HEK293 (cell line): ENCODE measurements at regions not wholly inside any gene's neighbourhood (a gene's known extent, or its start where the extent isn't known, plus 50 kb on each side); places are given as distances from the start of the nearest gene placed in this dataset.

Experiments used
- CTCF ChIA-PET: fragments of 350-600 bp; formaldehyde crosslinking; extraction: SDS; loops from one replicate; lab custom pipeline; 2021; ENCODE audit warnings: antibody characterized with exemption; lab: Yijun Ruan, JAX
- POLR2A ChIA-PET: fragments of 300-600 bp; formaldehyde crosslinking; extraction: SDS; loops from one replicate; lab custom pipeline; 2020; ENCODE audit warnings: antibody characterized with exemption, inconsistent platforms; lab: Yijun Ruan, JAX
- H3K27ac ChIP-seq: fragments of 200-500 bp; sonication (Bioruptor generic); 2 replicates; pipeline ENCODE4 v1.5.1; 2014; ENCODE audit warnings: low read depth, low read length, control low read depth, inconsistent platforms; ENCODE audit errors: extremely low read depth
- H3K36me3 ChIP-seq, 2 experiments: fragments of 200-500 bp in 1 of 2; sonication (Bioruptor generic) in 1 of 2; 1 replicate in 1 of 2; 2 replicates in 1 of 2; pipeline ENCODE4 v1.5.1; 2014 to 2017; ENCODE audit warnings: inconsistent platforms in 2 of 2, low read length in 2 of 2; ENCODE audit not compliant: control insufficient read depth in 2 of 2, insufficient read depth in 1 of 2
- H3K4me1 ChIP-seq: fragments of 200-500 bp; sonication (Bioruptor generic); 2 replicates; pipeline ENCODE4 v1.5.1; 2014; ENCODE audit warnings: mild to moderate bottlenecking, low read length, inconsistent platforms; ENCODE audit not compliant: control insufficient read depth, insufficient read depth
- H3K4me3 ChIP-seq: 2 replicates; pipeline ENCODE4 v1.5.1; 2011; ENCODE audit warnings: low read depth, mild to moderate bottlenecking, control low read depth, low read length, moderate library complexity
- H3K9me3 ChIP-seq: fragments of 200-500 bp; sonication (Bioruptor generic); 2 replicates; pipeline ENCODE4 v1.5.1; 2014; ENCODE audit warnings: low read depth, low read length, inconsistent platforms; ENCODE audit not compliant: control insufficient read depth, insufficient read depth
- HOXC10 ChIP-seq: sonication (generic); formaldehyde crosslinking; IDR thresholded peaks from 2 replicates; pipeline ENCODE4 v1.8.1; 2023; ENCODE audit warnings: mild to moderate bottlenecking, missing genetic modification reagents
- ZBTB44 ChIP-seq: fragments of 450-650 bp; IDR thresholded peaks from 2 replicates; pipeline ENCODE4 v1.5.1; 2018; ENCODE audit warnings: missing biosample characterization, mild to moderate bottlenecking, missing genetic modification characterization
- ZFP69B ChIP-seq: fragments of 450-650 bp; formaldehyde crosslinking; IDR thresholded peaks from 2 replicates; pipeline ENCODE4 v1.5.1; 2016; ENCODE audit warnings: missing biosample characterization, missing genetic modification characterization
- ZNF19 ChIP-seq: fragments of 450-650 bp; formaldehyde crosslinking; IDR thresholded peaks from 2 replicates; pipeline ENCODE4; 2016; ENCODE audit warnings: missing biosample characterization, missing genetic modification characterization, low read depth
- ZNF280D ChIP-seq: fragments of 450-650 bp; formaldehyde crosslinking; IDR thresholded peaks from 2 replicates; pipeline ENCODE4 v1.5.1; 2016; ENCODE audit warnings: missing biosample characterization, missing genetic modification characterization
- ZNF341 ChIP-seq: fragments of 450-650 bp; formaldehyde crosslinking; IDR thresholded peaks from 2 replicates; pipeline ENCODE4; 2016; ENCODE audit warnings: low read depth, missing biosample characterization, missing genetic modification characterization
- ZNF529 ChIP-seq: fragments of 450-650 bp; formaldehyde crosslinking; IDR thresholded peaks from 2 replicates; pipeline ENCODE4 v1.5.1; 2017; ENCODE audit warnings: missing genetic modification characterization, missing biosample characterization; ENCODE audit not compliant: insufficient replicate concordance
- ZNF664 ChIP-seq: fragments of 450-650 bp; formaldehyde crosslinking; IDR thresholded peaks from 2 replicates; pipeline ENCODE4 v1.5.1; 2016; ENCODE audit warnings: missing biosample characterization, missing genetic modification characterization
- ZNF76 ChIP-seq: fragments of 450-650 bp; formaldehyde crosslinking; IDR thresholded peaks from 2 replicates; pipeline ENCODE4; 2016; ENCODE audit warnings: low read depth, missing biosample characterization, missing genetic modification characterization, borderline replicate concordance
- ZNF837 ChIP-seq: fragments of 450-650 bp; formaldehyde crosslinking; IDR thresholded peaks from 2 replicates; pipeline ENCODE4 v1.5.1; 2016; ENCODE audit warnings: missing biosample characterization, missing genetic modification characterization
- TF ChIP-seq, protein P1 (sequence below): fragments of 450-650 bp; formaldehyde crosslinking; IDR thresholded peaks from 2 replicates; pipeline ENCODE4 v1.5.1; 2016; ENCODE audit warnings: missing biosample characterization, missing genetic modification characterization
- TF ChIP-seq, protein P2 (sequence below): fragments of 450-650 bp; formaldehyde crosslinking; IDR thresholded peaks from 2 replicates; pipeline ENCODE4 v1.5.1; 2016; ENCODE audit warnings: missing biosample characterization, missing genetic modification characterization
- TF ChIP-seq, protein P3 (sequence below): fragments of 450-650 bp; formaldehyde crosslinking; IDR thresholded peaks from 2 replicates; pipeline ENCODE4 v1.5.1; 2017; ENCODE audit warnings: missing biosample characterization, missing genetic modification characterization
- TF ChIP-seq, protein P4 (sequence below): fragments of 450-650 bp; formaldehyde crosslinking; IDR thresholded peaks from 2 replicates; pipeline ENCODE4 v1.5.0; 2017; ENCODE audit warnings: missing biosample characterization, missing genetic modification characterization, borderline replicate concordance

GRCh38 chr1:194342484-194343262, 1156.3 kb upstream of the B3GALT2 start:
- no peak overlapping the region for H3K27ac ChIP-seq
- TF ChIP-seq, protein P1, sequence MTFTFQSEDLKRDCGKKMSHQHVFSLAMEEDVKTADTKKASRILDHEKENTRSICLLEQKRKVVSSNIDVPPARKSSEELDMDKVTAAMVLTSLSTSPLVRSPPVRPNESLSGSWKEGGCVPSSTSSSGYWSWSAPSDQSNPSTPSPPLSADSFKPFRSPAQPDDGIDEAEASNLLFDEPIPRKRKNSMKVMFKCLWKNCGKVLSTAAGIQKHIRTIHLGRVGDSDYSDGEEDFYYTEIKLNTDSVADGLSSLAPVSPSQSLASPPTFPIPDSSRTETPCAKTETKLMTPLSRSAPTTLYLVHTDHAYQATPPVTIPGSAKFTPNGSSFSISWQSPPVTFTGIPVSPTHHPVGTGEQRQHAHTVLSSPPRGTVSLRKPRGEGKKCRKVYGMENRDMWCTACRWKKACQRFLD, result no peak
- TF ChIP-seq, protein P2, sequence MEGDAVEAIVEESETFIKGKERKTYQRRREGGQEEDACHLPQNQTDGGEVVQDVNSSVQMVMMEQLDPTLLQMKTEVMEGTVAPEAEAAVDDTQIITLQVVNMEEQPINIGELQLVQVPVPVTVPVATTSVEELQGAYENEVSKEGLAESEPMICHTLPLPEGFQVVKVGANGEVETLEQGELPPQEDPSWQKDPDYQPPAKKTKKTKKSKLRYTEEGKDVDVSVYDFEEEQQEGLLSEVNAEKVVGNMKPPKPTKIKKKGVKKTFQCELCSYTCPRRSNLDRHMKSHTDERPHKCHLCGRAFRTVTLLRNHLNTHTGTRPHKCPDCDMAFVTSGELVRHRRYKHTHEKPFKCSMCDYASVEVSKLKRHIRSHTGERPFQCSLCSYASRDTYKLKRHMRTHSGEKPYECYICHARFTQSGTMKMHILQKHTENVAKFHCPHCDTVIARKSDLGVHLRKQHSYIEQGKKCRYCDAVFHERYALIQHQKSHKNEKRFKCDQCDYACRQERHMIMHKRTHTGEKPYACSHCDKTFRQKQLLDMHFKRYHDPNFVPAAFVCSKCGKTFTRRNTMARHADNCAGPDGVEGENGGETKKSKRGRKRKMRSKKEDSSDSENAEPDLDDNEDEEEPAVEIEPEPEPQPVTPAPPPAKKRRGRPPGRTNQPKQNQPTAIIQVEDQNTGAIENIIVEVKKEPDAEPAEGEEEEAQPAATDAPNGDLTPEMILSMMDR, result no peak
- TF ChIP-seq ZNF664, result no peak
- TF ChIP-seq, protein P3, sequence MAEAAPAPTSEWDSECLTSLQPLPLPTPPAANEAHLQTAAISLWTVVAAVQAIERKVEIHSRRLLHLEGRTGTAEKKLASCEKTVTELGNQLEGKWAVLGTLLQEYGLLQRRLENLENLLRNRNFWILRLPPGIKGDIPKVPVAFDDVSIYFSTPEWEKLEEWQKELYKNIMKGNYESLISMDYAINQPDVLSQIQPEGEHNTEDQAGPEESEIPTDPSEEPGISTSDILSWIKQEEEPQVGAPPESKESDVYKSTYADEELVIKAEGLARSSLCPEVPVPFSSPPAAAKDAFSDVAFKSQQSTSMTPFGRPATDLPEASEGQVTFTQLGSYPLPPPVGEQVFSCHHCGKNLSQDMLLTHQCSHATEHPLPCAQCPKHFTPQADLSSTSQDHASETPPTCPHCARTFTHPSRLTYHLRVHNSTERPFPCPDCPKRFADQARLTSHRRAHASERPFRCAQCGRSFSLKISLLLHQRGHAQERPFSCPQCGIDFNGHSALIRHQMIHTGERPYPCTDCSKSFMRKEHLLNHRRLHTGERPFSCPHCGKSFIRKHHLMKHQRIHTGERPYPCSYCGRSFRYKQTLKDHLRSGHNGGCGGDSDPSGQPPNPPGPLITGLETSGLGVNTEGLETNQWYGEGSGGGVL (tag by site-specific recombination), result no peak
- no peak for TF ChIP-seq ZNF280D
- TF ChIP-seq ZNF341 (tag by site-specific recombination), result no peak
- no peak for TF ChIP-seq ZNF837 (tag by site-specific recombination)
- TF ChIP-seq ZBTB44 (tag by site-specific recombination), result no peak
- no peak for TF ChIP-seq ZNF529 (tag by site-specific recombination)
- TF ChIP-seq, protein P4, sequence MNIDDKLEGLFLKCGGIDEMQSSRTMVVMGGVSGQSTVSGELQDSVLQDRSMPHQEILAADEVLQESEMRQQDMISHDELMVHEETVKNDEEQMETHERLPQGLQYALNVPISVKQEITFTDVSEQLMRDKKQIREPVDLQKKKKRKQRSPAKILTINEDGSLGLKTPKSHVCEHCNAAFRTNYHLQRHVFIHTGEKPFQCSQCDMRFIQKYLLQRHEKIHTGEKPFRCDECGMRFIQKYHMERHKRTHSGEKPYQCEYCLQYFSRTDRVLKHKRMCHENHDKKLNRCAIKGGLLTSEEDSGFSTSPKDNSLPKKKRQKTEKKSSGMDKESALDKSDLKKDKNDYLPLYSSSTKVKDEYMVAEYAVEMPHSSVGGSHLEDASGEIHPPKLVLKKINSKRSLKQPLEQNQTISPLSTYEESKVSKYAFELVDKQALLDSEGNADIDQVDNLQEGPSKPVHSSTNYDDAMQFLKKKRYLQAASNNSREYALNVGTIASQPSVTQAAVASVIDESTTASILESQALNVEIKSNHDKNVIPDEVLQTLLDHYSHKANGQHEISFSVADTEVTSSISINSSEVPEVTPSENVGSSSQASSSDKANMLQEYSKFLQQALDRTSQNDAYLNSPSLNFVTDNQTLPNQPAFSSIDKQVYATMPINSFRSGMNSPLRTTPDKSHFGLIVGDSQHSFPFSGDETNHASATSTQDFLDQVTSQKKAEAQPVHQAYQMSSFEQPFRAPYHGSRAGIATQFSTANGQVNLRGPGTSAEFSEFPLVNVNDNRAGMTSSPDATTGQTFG (tag by site-specific recombination), result no peak
- no peak for TF ChIP-seq ZNF76 (tag by site-specific recombination)
- no peak for TF ChIP-seq ZFP69B (tag by site-specific recombination)
- no peak for TF ChIP-seq ZNF19
- no peak for TF ChIP-seq HOXC10 (CRISPR knock-in tag)
- TF ChIP-seq, all 188 proteins: peak for 0
- no peaks in the 10 kb centered on the region for H3K9me3 ChIP-seq
- H3K4me3 ChIP-seq, result no peak overlapping the region
- POLR2A ChIA-PET, result no interaction called here
- no peaks in the 10 kb centered on the region for H3K4me1 ChIP-seq
- CTCF ChIA-PET, result interaction anchor here (0.5 to 0.7 kb wide), 3 partner anchors 9 to 330 kb away, joined by 4 read pairs; no protein-coding TSS in a partner anchor
- H3K36me3 ChIP-seq, result no peaks in the 10 kb centered on the region
